ENCODE measurements at regions not wholly inside any gene's neighbourhood (a gene's known extent, or its start where the extent isn't known, plus 50 kb on each side); places are given as distances from the start of the nearest gene placed in this dataset.

DNA sequence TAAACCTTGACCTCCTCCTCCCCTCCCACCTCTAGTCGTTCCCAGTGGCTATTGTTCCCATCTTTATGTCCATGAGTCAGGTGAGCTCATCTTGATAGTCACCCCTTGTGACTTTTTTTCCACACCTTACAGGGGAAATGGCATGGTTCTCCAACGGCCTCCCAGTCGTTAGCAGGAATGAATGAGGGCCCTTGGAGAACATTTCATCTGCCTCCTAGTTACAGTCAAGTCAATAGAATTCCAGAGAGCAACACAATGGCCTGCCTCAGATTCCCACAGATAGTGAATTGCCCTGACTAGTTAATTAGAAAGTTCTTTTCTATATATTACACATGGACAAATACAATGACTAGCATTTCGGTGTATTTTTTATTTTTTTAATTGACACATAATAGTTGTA is 262.6 kb downstream of the ATPSCKMT start:
- 0% methylated on average over 1 of the region's 4 CpGs; no CpG with 5 or more reads in 1 of the 2 experiments for WGBS, 2 experiments (ENCODE audit: extremely low coverage in 2 of 2, insufficient read length in 1 of 2)
- Histone ChIP-seq H3K9me3 (ENCODE audit: control insufficient read depth, insufficient read depth, low read length) (peaks cover 11% of the 10 kb centered on the region), H4K5ac (ENCODE audit: low read depth, low read length) (no peak overlapping the region), H3K9ac (ENCODE audit: low read depth, low read length) (no peak overlapping the region), H3K14ac (replicated peaks; ENCODE audit: low read depth, low read length) (no peak overlapping the region), H3K23ac (ENCODE audit: low read depth, low read length) (no peak overlapping the region), H3K36me3 (ENCODE audit: control insufficient read depth, insufficient read depth, low read length) (no peaks in the 10 kb centered on the region), H2AK5ac (ENCODE audit: low read depth, low read length) (no peak overlapping the region), H2BK5ac (ENCODE audit: low read depth, low read length, poor library complexity, severe bottlenecking) (no peak overlapping the region), H3K4ac (ENCODE audit: low read depth, low read length) (no peak overlapping the region), H3K27me3 (ENCODE audit: control insufficient read depth, insufficient read depth, low read length) (peaks cover 8% of the 10 kb centered on the region), H3K4me1 (ENCODE audit: control insufficient read depth, insufficient read depth, low read length) (no peaks in the 10 kb centered on the region), H3K18ac (ENCODE audit: low read depth, low read length) (no peak overlapping the region), H2AK9ac (replicated peaks; ENCODE audit: low read depth, low read length, poor library complexity) (no peak overlapping the region), H3K56ac (ENCODE audit: extremely low read depth, insufficient read depth, low read length) (no peak overlapping the region), H3K27ac (ENCODE audit: insufficient read depth, low read length) (no peak overlapping the region), H4K20me1 (ENCODE audit: insufficient read depth, low read length) (no peaks in the 10 kb centered on the region), H2BK20ac (ENCODE audit: low read depth, low read length) (no peak overlapping the region), H2BK120ac (ENCODE audit: low read depth, low read length) (no peak overlapping the region), H2AFZ (replicated peaks; ENCODE audit: low read length, poor library complexity) (no peak overlapping the region), H3K9me1 (ENCODE audit: insufficient read depth, low read length) (no peaks in the 10 kb centered on the region), H2BK15ac (ENCODE audit: low read depth, low read length) (no peak overlapping the region), H4K8ac (ENCODE audit: low read depth in 2 of 2, low read length in 2 of 2) (no peak overlapping the region), H3K4me2 (ENCODE audit: low read depth, low read length) (no peak overlapping the region), H3K4me3 (ENCODE audit: insufficient read depth, low read depth, low read length) (no peak overlapping the region), H3K79me1 (ENCODE audit: low read depth in 1 of 2, low read length in 2 of 2) (no peaks in the 10 kb centered on the region), H4K91ac (ENCODE audit: insufficient read depth, low read depth, low read length) (no peak overlapping the region)
- ATAC-seq (ENCODE audit: low read depth) = no peak
- DNase-seq = no peak
- intact Hi-C loops (cut with micrococcal nuclease) (no loop called here), dilution Hi-C loops (cut with HindIII; ENCODE audit: low sequenced_read_pairs, unreplicated experiment) (no loop called here), in situ Hi-C loops (cut with MboI; ENCODE audit: low sequenced_read_pairs) (no loop called here)
- BruUV-seq (replicated peaks) = no TSS peak
- CTCF ChIA-PET = no interaction called here
- no peak for TF ChIP-seq CHD1 (IDR thresholded peaks at IDR 0.05; ENCODE audit: low read depth, low read length)
- TF ChIP-seq, protein P1, sequence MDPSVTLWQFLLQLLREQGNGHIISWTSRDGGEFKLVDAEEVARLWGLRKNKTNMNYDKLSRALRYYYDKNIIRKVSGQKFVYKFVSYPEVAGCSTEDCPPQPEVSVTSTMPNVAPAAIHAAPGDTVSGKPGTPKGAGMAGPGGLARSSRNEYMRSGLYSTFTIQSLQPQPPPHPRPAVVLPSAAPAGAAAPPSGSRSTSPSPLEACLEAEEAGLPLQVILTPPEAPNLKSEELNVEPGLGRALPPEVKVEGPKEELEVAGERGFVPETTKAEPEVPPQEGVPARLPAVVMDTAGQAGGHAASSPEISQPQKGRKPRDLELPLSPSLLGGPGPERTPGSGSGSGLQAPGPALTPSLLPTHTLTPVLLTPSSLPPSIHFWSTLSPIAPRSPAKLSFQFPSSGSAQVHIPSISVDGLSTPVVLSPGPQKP (IDR thresholded peaks at IDR 0.05; ENCODE audit: borderline replicate concordance, low read depth, low read length) = no peak
- POLR2A ChIA-PET (ENCODE audit: unreplicated experiment) = no interaction called here

Measured in IMR-90 (cell line).